ENCODE measurements at regions not wholly inside any gene's neighbourhood (a gene's known extent, or its start where the extent isn't known, plus 50 kb on each side); places are given as distances from the start of the nearest gene placed in this dataset.

- Histone ChIP-seq H3K9me3 (ENCODE audit: severe bottlenecking) (no peaks in the 10 kb centered on the region), H3K36me3 (ENCODE audit: low read depth) (no peaks in the 10 kb centered on the region), H3K27ac (ENCODE audit: poor library complexity, severe bottlenecking) (no peak overlapping the region), H3K27me3 (ENCODE audit: insufficient read depth, poor library complexity, severe bottlenecking) (no peaks in the 10 kb centered on the region), H3K4me1 (ENCODE audit: insufficient read depth, poor library complexity, severe bottlenecking) (no peaks in the 10 kb centered on the region), H3K4me3 (ENCODE audit: severe bottlenecking) (no peak overlapping the region)
- TF ChIP-seq CTCF (IDR thresholded peaks at IDR 0.05; ENCODE audit: poor library complexity, severe bottlenecking), result no peak
- DNase-seq (ENCODE audit: low spot score), result no peak
- ATAC-seq (ENCODE audit: low read depth), result no peak
Measured at GRCh38 chr17:53649201-53649600, 173.5 kb upstream of the KIF2B start.

GRCh38 chr17:53646835-53647234 is 175.9 kb upstream of the KIF2B start:
- Histone ChIP-seq H3K4me3 (ENCODE audit: severe bottlenecking) (no peak overlapping the region), H3K4me1 (ENCODE audit: insufficient read depth, poor library complexity, severe bottlenecking) (no peaks in the 10 kb centered on the region), H3K27ac (ENCODE audit: poor library complexity, severe bottlenecking) (no peak overlapping the region), H3K9me3 (ENCODE audit: severe bottlenecking) (no peaks in the 10 kb centered on the region), H3K36me3 (ENCODE audit: low read depth) (no peaks in the 10 kb centered on the region), H3K27me3 (ENCODE audit: insufficient read depth, poor library complexity, severe bottlenecking) (no peaks in the 10 kb centered on the region)
- DNase-seq (ENCODE audit: low spot score) (no peak), ATAC-seq (ENCODE audit: low read depth) (no peak)
- TF ChIP-seq CTCF (IDR thresholded peaks at IDR 0.05; ENCODE audit: poor library complexity, severe bottlenecking), result no peak

GRCh38 chr17:53640808-53641207 is 181.9 kb upstream of the KIF2B start:
- TF ChIP-seq CTCF (IDR thresholded peaks at IDR 0.05; ENCODE audit: poor library complexity, severe bottlenecking), result no peak

GRCh38 chr17:53635444-53635843 is 187.3 kb upstream of the KIF2B start:
- no peak overlapping the region for H3K27ac ChIP-seq (ENCODE audit: poor library complexity, severe bottlenecking)
- DNase-seq (ENCODE audit: low spot score) (no peak), ATAC-seq (ENCODE audit: low read depth) (no peak)

More at GRCh38 chr17:53640808-53641207, 181.9 kb upstream of the KIF2B start:
- no peak for DNase-seq (ENCODE audit: low spot score)
- Histone ChIP-seq H3K36me3 (ENCODE audit: low read depth) (no peaks in the 10 kb centered on the region), H3K27ac (ENCODE audit: poor library complexity, severe bottlenecking) (no peak overlapping the region), H3K27me3 (ENCODE audit: insufficient read depth, poor library complexity, severe bottlenecking) (no peaks in the 10 kb centered on the region), H3K4me1 (ENCODE audit: insufficient read depth, poor library complexity, severe bottlenecking) (no peaks in the 10 kb centered on the region), H3K4me3 (ENCODE audit: severe bottlenecking) (no peak overlapping the region), H3K9me3 (ENCODE audit: severe bottlenecking) (no peaks in the 10 kb centered on the region)
- no peak for ATAC-seq (ENCODE audit: low read depth)

More at GRCh38 chr17:53635444-53635843, 187.3 kb upstream of the KIF2B start:
- no peak for TF ChIP-seq CTCF (IDR thresholded peaks at IDR 0.05; ENCODE audit: poor library complexity, severe bottlenecking)
- H3K4me1 ChIP-seq (ENCODE audit: insufficient read depth, poor library complexity, severe bottlenecking), result no peaks in the 10 kb centered on the region
- no peaks in the 10 kb centered on the region for H3K9me3 ChIP-seq (ENCODE audit: severe bottlenecking)
- H3K4me3 ChIP-seq (ENCODE audit: severe bottlenecking), result no peak overlapping the region
- H3K36me3 ChIP-seq (ENCODE audit: low read depth), result no peaks in the 10 kb centered on the region
- H3K27me3 ChIP-seq (ENCODE audit: insufficient read depth, poor library complexity, severe bottlenecking), result no peaks in the 10 kb centered on the region

All from RWPE2 (cell line).